GM18507 (cell line): ENCODE measurements at regions not wholly inside any gene's neighbourhood (a gene's known extent, or its start where the extent isn't known, plus 50 kb on each side); places are given as distances from the start of the nearest gene placed in this dataset.

Source experiments
- DNase-seq: peaks from one replicate; pipeline ENCODE4 v3.0.0; 2011; ENCODE audit warnings: low read depth; ENCODE audit not compliant: insufficient read length; ENCODE audit errors: extremely low spot score
- FAIRE-seq: peaks from 2 replicates; lab custom pipeline; 2011; peaks lifted over from hg19 to GRCh38; lab: Jason Lieb, UNC

GRCh38 chr12:111011999-111012600 is 91.7 kb upstream of the MYL2 start:
- FAIRE-seq: no peak
- no peak for DNase-seq

GRCh38 chr12:111010916-111011657 is 90.7 kb upstream of the MYL2 start:
- FAIRE-seq (no peak), DNase-seq (no peak)

GRCh38 chr12:111010061-111010460 is 89.7 kb upstream of the MYL2 start:
- FAIRE-seq: no peak
- DNase-seq: no peak

GRCh38 chr12:111006621-111007020 is 86.2 kb upstream of the MYL2 start:
- FAIRE-seq (no peak), DNase-seq (no peak)

- DNase-seq (no peak), FAIRE-seq (no peak)
These were observed 78.6 kb upstream of the MYL2 start for GRCh38 chr12:110998971-110999370.

GRCh38 chr12:110998165-110998564 is 77.8 kb upstream of the MYL2 start:
- FAIRE-seq (no peak), DNase-seq (no peak)

GRCh38 chr12:110996415-110996814 is 76.0 kb upstream of the MYL2 start:
- FAIRE-seq (no peak), DNase-seq (no peak)

- no peak for FAIRE-seq
- no peak for DNase-seq
These were observed 75.2 kb upstream of the MYL2 start for GRCh38 chr12:110995615-110996014.

- DNase-seq: no peak
- no peak for FAIRE-seq
These were observed 74.6 kb upstream of the MYL2 start for GRCh38 chr12:110995016-110995415.

GRCh38 chr12:110993434-110993833 is 73.1 kb upstream of the MYL2 start:
- FAIRE-seq (no peak), DNase-seq (no peak)

- FAIRE-seq (no peak), DNase-seq (no peak)
These were observed 72.5 kb upstream of the MYL2 start for GRCh38 chr12:110992909-110993308.

- DNase-seq: no peak
- no peak for FAIRE-seq
These were observed 63.4 kb upstream of the MYL2 start for GRCh38 chr12:110983811-110984210.

GRCh38 chr12:110972866-110973265 is 52.5 kb upstream of the MYL2 start:
- FAIRE-seq (no peak), DNase-seq (no peak)

GRCh38 chr12:110971936-110972335 is 51.6 kb upstream of the MYL2 start:
- FAIRE-seq: no peak
- DNase-seq: no peak

GRCh38 chr12:110971189-110971920 is 51.0 kb upstream of the MYL2 start:
- FAIRE-seq (no peak), DNase-seq (no peak)
